GM19023 (cell line): ENCODE measurements at regions not wholly inside any gene's neighbourhood (a gene's known extent, or its start where the extent isn't known, plus 50 kb on each side); places are given as distances from the start of the nearest gene placed in this dataset.
A peak's percentile ranks its signal among the peaks of the same experiment; 100 is the strongest.

Experiments used
- ATAC-seq: cut with Tn5 transposase; IDR thresholded peaks from one replicate; pipeline ENCODE4 v1.9.1; 2021; ENCODE audit warnings: mild to moderate bottlenecking, moderate library complexity; ENCODE audit not compliant: unreplicated experiment

DNA sequence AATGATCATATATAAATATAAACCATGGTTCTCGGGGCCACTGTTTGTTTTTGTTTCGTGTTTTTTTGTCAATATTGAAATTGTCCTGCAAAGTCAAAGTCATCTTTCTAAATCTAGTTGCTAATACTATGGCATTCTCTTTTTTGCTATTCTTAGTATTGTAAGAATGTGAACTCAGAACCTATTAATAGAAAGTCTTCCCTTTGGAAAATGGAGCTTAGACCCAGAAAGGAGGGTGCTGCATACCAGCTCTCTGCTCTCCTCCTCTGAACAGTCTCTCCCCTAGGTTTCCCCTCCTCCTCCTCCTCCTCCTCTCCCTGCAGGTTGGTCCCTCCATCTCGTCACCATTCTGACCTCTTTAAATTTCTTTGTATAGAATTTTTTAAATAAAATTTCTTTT is 150.4 kb upstream of the CCN2 start:
- no peak for ATAC-seq

DNA sequence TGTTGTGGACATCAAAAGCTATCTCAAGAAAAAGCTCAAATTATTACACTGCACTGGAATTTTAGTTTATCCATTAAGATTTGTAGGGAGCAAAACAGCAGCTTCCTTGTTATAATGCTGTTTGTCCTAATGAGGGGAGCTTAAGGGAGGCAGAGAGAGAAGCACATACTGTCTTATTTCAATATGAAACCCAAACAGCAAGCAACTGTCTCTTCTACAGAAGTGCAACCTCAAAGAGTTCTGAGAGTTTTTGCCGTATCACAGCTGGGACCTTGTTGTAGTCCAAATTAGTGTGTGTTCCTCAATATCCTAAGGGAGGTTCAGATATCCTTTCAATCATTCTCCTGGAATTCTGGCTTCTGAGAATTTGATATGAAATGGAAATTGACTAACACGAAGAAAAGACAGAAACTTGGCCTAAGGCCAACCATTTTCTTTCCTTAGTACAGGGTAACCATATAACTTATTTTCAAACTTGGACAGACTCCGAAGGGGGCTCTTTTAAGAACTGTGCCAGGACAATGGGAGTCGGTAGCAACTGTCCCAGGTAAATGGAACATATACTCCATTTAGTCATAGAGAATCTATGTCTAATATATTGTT is 149.3 kb upstream of the CCN2 start:
- no peak for ATAC-seq

DNA sequence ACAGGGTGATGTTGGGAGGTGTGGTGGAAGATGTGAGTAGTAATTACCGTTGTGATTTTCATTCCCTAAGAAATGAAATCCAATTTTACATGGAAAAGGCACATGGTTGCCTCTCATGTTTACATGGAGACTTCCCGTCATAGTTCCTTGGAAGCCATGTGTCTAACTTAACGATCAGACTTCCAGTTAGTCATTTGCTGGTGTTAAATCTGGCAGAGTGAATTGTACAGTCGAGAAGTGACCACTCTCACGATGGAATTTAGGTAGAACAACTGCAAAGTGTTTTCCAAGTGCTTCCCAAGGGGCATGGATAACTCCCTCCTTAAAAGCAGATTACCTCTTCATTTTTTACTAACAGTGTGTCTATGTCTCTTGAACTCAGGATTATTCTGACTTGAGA is 145.8 kb upstream of the CCN2 start:
- ATAC-seq = no peak

DNA sequence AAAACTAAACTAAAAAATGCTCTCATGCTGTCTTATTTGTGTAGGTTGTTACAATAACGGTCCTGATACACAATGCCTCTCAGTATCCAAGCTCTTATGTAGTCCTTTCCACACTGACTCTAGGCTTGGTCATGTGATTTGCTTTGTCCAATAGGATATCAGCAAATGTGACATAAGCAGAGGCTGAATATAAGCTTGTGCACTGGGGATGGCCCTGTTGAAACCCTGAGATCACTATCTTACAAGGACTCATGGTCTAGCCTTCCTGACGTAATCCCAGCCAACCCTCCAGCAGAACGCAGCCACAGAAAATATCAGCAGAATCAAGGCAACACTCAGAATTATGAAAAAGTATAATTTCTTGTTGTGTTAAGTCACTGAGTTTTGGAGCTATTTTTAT is 145.1 kb upstream of the CCN2 start:
- ATAC-seq = no peak

DNA sequence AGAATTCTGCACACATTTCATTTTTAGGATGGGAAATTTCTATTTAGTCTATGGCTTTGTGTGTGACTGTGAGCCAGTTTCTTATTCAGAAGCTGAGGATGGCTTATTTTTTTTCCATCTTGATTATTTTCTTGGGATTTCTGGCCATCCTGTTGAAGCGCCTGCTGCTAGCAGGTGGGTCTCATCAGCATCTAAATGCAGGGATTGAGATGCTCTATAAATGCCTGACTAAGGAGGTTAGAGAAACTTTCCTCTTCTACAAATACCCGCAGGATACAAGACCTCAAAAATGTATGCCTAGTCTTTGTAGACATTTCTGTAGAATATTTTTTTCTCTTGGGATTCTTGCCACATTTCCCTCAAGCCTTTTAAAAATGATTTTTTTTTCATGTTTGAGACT is 138.0 kb upstream of the CCN2 start:
- no peak for ATAC-seq

DNA sequence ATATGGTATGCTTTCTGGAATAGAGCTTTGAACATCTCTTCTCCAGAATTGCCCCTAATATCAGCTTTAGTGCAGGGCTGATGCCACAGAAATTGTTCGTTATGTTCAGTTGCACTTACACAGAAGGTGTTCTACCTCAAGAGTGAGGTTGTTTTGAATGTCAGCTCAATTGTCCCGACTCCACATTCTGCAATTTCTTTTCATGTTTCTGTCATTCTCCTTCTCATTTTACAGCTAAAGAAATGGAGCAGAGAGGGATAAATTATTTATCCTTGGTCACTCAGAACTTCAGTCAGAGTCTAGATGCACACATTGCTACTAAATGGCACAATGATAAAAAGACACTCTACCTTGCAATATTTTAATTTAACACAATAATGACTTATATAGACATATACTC is 137.0 kb upstream of the CCN2 start:
- ATAC-seq = no peak

DNA sequence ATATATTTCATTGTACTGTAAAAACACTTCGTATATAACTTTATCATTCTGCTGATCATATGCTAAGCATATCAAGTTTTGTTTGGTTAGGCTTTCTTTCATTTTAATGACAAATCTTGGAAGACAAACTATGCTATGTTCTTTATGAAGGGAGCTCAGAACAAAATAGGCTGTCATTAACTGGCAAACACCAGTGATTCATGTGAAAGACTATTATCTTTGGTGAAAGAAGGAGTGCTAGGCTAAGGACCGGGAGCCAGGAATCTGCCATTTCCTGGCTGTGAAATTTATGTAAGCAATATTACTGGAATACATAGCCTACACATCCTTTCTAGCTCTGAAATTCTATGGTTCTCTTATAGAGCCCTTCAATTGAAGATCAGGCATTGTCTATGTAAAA is 136.2 kb upstream of the CCN2 start:
- ATAC-seq = no peak

DNA sequence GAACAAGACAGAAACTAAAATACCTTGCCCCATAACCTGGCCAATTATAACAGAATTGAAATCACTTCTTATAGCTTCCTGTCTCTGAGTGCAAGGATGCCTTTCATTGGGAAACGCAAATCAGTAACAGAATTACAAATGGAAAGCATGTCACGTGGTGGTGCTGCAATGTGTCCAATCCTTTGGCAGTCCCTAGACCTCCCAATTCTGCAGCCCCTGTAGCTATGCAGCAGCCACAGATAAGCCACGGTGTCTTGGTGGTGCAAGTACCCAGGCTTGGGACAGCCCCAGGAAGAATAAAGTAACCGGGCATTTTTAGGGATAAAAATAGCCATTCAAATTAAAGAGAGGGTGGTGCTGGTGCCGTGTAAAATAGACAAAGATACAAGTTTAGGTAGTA is 134.6 kb upstream of the CCN2 start:
- ATAC-seq = no peak

DNA sequence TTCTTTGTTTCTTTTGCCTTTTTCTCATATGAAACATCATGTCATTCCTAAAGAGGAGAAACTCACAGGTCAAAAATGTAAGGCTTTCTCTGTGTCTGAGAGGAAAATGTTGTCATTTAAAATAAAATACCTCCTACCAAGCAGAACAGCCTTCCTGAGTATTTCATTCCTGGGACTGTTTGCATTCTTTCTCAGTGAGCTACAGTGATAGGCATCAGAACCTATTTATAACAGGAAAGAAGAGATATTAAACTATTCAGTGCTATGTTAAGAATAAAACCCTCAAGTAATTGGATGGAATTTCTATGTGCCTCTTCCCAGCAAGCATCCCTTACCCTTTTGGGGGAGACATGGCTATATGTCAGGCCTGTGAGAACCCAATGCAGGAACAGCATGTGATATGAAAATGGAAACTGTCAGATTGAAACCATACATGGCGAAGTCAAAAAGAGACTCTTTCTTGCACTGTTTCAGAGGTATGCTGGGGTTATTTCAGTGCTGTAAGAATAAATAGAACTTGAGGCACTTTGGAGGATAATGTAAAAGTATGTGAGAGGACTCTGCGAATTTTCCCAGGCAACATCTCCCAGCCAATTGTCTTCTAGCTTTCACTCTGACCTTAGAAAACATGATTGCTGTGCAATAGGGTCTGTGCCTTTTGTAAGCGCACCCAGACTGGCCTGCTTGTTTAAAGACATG is 133.8 kb upstream of the CCN2 start:
- peak; percentile 69 for ATAC-seq

DNA sequence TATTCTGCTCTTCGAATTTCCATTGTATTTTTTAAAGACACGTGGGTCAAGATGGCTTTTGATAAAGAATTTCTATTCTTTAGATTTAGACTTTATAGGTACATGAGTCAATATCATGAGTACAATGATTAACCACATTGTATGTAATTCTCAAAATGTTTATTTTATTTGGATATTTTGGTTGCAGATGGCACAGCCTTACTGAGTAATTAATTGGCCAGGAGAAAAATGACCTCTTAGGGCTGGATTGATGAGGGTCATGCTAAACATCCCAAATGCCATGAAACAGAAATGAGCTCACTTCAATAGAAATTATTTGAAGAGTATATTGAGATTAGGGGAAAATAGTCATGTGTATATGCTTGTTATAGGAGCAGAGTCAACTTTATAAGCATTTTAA is 131.2 kb upstream of the CCN2 start:
- no peak for ATAC-seq

DNA sequence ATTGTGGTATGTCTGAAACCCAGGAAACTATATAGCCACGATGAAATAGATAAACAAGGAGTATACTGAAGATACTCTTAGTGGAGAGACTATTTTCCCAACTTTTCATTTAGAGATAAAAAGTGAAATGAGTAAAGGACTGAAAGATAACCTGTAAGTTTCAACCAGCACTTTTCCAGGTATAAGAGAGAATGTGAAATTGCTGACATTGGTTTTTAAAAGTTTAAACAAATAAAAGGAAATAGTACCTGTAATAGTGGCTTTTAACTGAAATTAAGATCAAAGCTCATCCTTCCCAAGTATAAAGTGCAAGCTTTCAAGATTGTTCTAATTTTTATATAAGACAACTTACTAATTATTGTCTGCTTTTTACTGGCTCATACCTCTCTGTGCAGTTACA is 130.2 kb upstream of the CCN2 start:
- ATAC-seq = no peak

DNA sequence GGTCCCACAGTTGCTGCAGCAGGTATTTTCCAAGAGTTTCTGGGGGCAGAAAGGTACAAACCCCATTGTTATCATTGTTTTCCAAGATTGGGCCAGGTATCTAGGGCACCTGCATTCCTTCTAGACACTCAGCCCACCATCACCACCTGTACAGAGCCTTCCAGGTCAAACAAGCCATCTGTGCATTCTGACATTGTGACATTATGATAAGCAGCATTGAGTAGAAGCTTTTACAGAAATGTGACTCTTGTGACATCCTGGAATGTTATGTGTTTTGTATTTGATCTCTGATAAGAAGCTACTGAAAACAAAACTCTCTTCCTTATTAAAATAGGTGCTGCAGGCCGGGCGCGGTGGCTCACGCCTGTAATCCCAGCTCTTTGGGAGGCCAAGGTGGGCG is 128.1 kb upstream of the CCN2 start:
- ATAC-seq = no peak

DNA sequence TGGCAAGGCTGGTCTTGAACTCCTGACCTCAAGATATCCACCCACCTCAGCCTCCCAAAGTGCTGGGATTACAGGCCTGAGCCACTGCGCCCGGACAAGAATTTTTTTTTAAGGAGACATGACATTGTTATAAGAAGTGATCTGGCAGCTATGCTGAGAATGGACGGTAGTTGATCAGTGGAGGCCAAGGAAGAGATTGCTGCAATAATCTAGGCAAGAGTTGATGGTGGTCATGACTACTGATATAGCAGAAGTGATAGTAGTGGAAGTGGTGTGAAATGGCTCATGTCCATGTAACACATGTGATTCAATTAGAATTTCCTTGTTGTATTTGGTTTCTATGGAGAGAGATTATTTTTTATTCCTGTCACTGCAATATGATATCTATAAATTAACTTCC is 125.3 kb upstream of the CCN2 start:
- ATAC-seq = no peak

DNA sequence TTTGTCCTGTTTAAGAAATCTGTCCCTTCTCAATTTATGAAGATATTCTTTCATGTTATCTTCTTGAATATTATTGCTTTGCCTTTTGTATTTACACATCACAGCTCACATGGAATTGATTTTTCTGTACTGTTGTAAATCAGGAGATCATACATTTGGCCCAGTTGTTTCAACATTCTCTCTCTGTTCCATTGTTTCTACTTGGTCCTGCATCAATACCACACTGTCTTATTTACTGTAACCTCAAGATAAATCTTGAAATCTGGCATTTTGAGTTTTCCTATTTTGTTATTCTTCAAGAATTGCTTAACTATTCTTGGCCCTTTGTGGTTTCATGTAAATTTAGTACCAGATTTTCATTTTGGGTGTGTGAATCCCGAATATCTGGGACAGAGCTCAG is 121.7 kb upstream of the CCN2 start:
- no peak for ATAC-seq

DNA sequence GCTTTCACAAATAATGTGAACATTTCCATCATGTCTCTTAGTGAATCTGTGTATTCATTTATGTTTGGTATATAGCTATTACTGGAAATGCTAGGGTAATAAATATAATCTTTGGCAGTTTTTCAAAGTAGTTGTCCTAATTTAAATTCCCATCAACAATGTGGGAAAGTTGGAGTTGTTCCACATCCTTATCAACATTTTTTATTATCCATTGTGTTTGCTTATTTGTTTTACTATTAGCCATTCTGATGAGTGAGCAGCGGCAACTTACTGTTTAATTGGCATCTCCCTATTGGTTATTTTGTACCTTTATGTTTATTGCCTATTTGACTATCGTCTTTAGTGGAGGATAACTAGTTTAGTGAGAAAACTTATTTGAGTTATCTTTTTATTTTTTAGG is 121.1 kb upstream of the CCN2 start:
- ATAC-seq = no peak

DNA sequence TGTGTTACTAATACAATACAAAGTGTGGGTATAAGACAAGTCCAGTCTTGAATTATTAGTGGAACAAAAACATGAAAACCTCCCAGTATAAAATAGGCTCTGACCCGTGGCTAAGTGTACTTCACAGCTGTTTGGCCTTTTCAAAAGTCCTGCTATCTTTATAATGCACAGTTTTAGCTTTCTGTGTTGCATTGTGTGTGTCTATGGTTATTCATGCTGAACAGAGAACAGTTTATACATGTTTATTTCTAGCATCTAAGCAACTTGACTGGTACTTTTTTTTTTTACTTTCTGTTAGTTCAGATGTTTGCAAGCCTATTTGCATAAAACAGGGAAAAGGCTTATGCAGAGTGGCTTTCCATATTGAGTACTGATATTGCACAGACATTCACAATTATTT is 119.2 kb upstream of the CCN2 start:
- ATAC-seq = no peak

DNA sequence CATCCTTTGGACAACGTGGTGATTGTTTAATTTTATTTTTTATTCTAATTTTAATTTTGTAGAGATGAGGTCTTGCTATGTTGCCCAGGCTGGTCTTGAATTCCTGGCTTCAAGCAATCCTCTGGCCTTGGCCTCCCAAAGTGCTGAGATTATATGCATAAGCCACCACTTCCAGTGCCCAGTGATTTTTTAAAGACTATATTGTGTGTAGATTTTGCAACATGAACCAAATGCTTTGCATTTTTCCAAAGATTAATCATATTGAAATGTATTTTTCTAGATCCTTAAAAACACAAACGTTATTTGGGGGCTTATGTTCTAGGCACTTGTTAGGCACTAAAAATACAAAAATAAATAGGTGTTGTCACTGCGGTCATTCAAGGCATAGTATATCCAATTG is 117.6 kb upstream of the CCN2 start:
- ATAC-seq = no peak

DNA sequence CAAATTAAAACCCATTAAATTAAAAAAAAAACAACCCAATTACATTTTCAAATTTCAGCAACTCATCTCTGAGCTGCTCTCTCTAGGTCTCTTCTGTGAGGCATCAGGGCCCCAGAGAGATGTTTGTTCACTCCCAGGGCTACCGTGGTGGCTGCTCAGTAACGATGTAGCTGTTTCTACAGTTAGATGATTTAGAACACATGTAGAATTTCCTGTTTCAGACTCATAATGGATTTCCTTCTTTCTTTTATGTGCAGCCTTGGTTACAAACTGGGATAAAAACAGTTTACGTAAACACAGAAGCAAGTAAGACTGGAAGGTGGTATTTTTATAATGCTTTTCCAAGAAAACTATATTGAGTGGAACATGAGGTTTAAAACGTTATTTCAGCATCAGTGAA is 116.1 kb upstream of the CCN2 start:
- no peak for ATAC-seq

DNA sequence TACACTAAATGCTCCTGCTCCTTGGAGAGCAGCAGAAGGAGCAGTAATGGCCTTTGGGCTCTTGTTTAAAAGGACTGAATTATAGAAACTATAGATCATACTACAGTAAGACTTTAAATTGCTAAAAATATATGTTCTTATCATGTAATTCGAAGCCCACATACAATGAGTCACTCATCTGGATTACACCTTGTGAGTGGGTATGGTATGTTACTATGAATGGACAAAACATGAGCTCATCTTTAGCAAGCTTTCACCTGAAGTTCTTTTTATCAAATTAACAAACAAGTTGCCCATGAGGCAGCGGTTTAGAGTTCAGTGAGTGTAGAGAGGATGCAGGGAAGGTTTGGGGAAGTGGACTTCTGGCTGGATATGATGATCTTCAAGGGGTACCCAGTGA is 114.4 kb upstream of the CCN2 start:
- ATAC-seq = no peak

DNA sequence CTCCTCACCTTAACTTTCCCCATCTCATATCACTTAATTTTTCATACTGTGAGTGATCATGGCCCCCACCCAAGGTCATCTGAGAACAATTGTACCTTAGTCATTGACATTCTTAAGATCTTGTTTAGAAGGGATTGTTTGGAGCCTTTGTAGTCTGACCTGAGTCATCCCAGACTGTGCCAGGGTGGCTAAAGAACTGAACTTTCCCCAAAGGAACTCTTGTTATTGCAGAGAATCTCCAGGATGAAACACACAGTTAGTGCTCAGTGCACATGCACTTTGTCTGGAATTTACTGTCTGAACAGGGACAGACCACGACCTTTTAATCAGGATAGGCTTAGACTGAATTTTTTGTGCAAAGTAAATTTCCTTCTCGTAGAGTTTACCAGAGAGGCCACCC is 112.6 kb upstream of the CCN2 start:
- no peak for ATAC-seq

DNA sequence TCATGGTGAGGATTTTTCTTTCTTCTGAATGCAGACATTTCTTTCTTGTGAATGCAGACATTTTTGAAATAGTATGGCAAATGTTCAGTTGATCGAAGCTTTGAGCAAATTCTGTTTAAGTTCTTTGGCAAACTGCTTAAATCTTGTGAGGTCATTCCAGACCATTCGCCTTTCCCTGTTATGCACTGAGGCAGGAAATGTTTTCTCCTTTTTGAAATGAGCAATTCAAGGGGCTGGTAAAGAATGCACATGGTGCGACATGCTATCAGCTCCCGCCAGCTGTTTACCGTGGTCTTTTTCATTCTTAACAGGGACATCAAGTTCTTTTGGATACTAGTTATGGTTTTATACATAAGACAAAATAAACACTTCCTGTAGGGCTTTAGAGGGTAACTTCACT is 112.0 kb upstream of the CCN2 start:
- ATAC-seq = no peak

DNA sequence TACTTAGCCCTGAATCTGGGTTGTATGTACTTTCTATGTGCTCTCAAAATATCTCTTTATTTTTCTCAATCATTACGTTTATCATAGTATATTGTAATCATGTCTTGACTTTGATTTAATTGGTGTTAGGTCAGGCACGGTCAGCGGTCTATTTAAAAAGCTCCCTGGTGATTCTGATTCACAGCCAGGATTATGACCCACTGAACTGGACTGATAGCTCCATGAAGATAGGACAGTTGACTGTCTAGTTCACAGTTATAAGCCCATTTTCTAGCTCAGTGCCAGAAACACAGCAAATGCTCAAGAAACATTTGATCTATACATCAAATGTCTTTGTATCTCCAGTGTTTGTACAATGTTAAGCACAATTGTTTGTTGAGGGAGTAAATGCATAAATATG is 111.5 kb upstream of the CCN2 start:
- ATAC-seq = no peak

DNA sequence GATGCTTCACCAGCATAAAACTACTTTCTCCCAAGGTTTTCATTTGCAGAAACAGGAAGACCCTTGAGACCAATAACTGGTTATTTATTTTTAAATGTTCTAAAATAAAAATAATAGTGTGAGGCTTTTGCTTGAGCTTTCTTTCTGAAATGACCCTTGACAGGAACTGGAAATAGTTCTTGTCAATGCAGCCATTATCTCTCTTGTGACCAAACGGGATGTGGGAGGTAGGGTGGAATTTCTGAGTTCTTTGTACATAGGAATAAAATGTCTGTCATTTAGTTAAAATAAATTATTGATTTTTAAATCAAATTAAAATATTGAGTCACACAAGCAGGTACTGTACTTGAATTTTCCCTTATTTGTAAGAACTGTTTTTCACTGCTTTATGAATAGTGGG is 110.2 kb upstream of the CCN2 start:
- no peak for ATAC-seq
